Nephron (organoid): ENCODE measurements at regions not wholly inside any gene's neighbourhood (a gene's known extent, or its start where the extent isn't known, plus 50 kb on each side); places are given as distances from the start of the nearest gene placed in this dataset.
A peak's percentile ranks its signal among the peaks of the same experiment; 100 is the strongest.

ENCODE experiments used
- H3K27ac Mint-ChIP-seq, 3 experiments: 2 replicates each; pipeline ENCODE4 v1.8.0; 2020; ENCODE audit warnings: mixed read lengths in 3 of 3, mild to moderate bottlenecking in 2 of 3, moderate library complexity in 1 of 3
- H3K27me3 Mint-ChIP-seq: 2 replicates; pipeline ENCODE4 v1.8.0; 2021; ENCODE audit warnings: low read depth, mild to moderate bottlenecking, moderate library complexity, mixed read lengths
- H3K36me3 Mint-ChIP-seq: 2 replicates; pipeline ENCODE4 v1.8.0; 2020; ENCODE audit warnings: low read depth, mixed read lengths
- H3K4me1 Mint-ChIP-seq: 2 replicates; pipeline ENCODE4 v1.8.0; 2020; ENCODE audit warnings: mixed read lengths
- H3K4me3 Mint-ChIP-seq, 3 experiments: 2 replicates each; pipeline ENCODE4 v1.8.0; 2020; ENCODE audit warnings: mild to moderate bottlenecking in 3 of 3, mixed read lengths in 3 of 3, moderate library complexity in 2 of 3
- H3K9me3 Mint-ChIP-seq: 2 replicates; pipeline ENCODE4 v1.8.0; 2020; ENCODE audit warnings: mixed read lengths
- TF ChIP-seq, protein P1 (sequence below), 3 experiments: fragments of 200-600 bp; sonication (generic); IDR thresholded peaks; one replicate each; pipeline ENCODE4 v1.5.0; 2021; ENCODE audit warnings: antibody characterized with exemption in 3 of 3; ENCODE audit not compliant: unreplicated experiment in 3 of 3

DNA sequence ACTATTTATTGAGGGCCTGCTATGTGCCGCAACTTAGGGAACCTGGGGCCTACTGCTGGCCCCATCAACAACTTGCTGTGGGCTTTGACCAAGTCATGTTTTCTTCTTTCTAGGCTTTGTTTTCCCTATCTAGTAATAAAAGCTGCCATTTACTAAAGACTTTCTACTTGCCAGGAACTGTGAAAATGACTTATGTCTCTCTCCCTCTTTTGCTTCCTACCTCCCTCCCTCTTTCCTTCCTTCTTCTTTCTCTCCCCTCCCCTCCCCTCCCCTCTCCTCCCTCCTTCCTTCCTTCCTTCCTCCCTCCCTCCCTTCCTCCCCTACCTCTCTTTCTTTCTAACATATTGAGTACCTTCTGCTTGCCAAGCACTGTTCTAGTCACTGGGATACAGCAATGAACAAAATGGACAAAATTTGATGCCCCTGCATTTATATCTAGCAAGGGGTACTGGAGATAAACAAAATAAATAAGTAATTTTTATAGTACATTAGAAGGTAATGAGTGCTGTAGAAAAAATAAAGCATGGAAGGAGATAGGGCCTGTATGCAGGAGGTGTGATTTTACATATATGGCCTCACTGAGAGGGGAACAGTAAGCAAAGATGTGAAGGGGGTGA lies 170.3 kb upstream of the USP24 start:
- H3K27ac Mint-ChIP-seq: peak overlapping the region in 2 of 3 experiments; percentile 30 to 42
- H3K4me3 Mint-ChIP-seq: no peak overlapping the region
- peaks cover 21% of the 10 kb centered on the region for H3K9me3 Mint-ChIP-seq
- TF ChIP-seq, protein P1, sequence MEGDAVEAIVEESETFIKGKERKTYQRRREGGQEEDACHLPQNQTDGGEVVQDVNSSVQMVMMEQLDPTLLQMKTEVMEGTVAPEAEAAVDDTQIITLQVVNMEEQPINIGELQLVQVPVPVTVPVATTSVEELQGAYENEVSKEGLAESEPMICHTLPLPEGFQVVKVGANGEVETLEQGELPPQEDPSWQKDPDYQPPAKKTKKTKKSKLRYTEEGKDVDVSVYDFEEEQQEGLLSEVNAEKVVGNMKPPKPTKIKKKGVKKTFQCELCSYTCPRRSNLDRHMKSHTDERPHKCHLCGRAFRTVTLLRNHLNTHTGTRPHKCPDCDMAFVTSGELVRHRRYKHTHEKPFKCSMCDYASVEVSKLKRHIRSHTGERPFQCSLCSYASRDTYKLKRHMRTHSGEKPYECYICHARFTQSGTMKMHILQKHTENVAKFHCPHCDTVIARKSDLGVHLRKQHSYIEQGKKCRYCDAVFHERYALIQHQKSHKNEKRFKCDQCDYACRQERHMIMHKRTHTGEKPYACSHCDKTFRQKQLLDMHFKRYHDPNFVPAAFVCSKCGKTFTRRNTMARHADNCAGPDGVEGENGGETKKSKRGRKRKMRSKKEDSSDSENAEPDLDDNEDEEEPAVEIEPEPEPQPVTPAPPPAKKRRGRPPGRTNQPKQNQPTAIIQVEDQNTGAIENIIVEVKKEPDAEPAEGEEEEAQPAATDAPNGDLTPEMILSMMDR (IDR thresholded peaks at IDR 0.05; ENCODE audit: unreplicated experiment in 3 of 3): no peak
- peaks cover 7% of the 10 kb centered on the region for H3K36me3 Mint-ChIP-seq
- H3K27me3 Mint-ChIP-seq: no peaks in the 10 kb centered on the region
- peaks cover 17% of the 10 kb centered on the region for H3K4me1 Mint-ChIP-seq

- no peak overlapping the region for H3K4me3 Mint-ChIP-seq
- H3K27me3 Mint-ChIP-seq: peaks cover under 1% of the 10 kb centered on the region
- peak overlapping the region in 1 of 3 experiments; percentile 87 for H3K27ac Mint-ChIP-seq
- peaks cover 25% of the 10 kb centered on the region for H3K4me1 Mint-ChIP-seq
- peaks cover 14% of the 10 kb centered on the region for H3K9me3 Mint-ChIP-seq
- TF ChIP-seq, protein P1 (IDR thresholded peaks at IDR 0.05; ENCODE audit: unreplicated experiment in 3 of 3): no peak
- H3K36me3 Mint-ChIP-seq: no peaks in the 10 kb centered on the region
Observed at GRCh38 chr1:55384637-55385036, 169.5 kb upstream of the USP24 start.

- Mint-ChIP-seq H3K9me3 (peaks cover 8% of the 10 kb centered on the region), H3K27ac (peak overlapping the region; percentile 34 to 70 (median 47)), H3K4me3 (no peak overlapping the region), H3K27me3 (peaks cover 6% of the 10 kb centered on the region), H3K4me1 (peaks cover 33% of the 10 kb centered on the region), H3K36me3 (no peaks in the 10 kb centered on the region)
- TF ChIP-seq, protein P1 (IDR thresholded peaks at IDR 0.05; ENCODE audit: unreplicated experiment in 3 of 3): no peak
Observed at GRCh38 chr1:55382806-55383305, 167.7 kb upstream of the USP24 start.

- Mint-ChIP-seq H3K4me3 (no peak overlapping the region), H3K4me1 (peaks cover 33% of the 10 kb centered on the region), H3K36me3 (no peaks in the 10 kb centered on the region), H3K9me3 (peaks cover 8% of the 10 kb centered on the region), H3K27ac (peak overlapping the region in 1 of 3 experiments; percentile 70), H3K27me3 (peaks cover 6% of the 10 kb centered on the region)
- TF ChIP-seq, protein P1 (IDR thresholded peaks at IDR 0.05; ENCODE audit: unreplicated experiment in 3 of 3): no peak
Observed at GRCh38 chr1:55381983-55382382, 166.8 kb upstream of the USP24 start.

DNA sequence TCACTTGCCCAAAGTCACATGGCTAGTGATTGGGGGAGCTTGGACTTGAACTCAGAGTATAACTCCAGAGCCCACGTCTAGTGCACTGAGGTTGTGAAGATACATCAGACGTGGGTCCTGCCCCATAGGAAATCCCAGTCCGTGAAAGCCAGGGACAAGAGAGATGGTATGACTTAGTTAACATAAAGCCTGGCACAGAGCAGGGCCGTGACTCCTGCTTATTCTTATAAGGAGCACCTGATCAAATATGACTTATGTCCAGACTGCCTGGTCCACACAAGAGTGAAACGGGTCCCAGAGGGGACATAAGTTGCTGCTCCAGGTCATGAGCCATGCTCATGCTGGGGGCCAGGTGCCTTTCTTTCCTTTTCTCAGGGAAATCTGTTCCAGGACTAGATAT lies 166.3 kb upstream of the USP24 start:
- TF ChIP-seq, protein P1 (IDR thresholded peaks at IDR 0.05; ENCODE audit: unreplicated experiment in 3 of 3): no peak
- no peaks in the 10 kb centered on the region for H3K36me3 Mint-ChIP-seq
- H3K27me3 Mint-ChIP-seq: peaks cover 6% of the 10 kb centered on the region
- H3K4me1 Mint-ChIP-seq: peaks cover 33% of the 10 kb centered on the region
- peaks cover 7% of the 10 kb centered on the region for H3K9me3 Mint-ChIP-seq
- peak overlapping the region in 1 of 3 experiments; percentile 66 for H3K27ac Mint-ChIP-seq
- no peak overlapping the region for H3K4me3 Mint-ChIP-seq
